Stomach (tissue), 8 donors: ENCODE measurements at regions not wholly inside any gene's neighbourhood (a gene's known extent, or its start where the extent isn't known, plus 50 kb on each side); places are given as distances from the start of the nearest gene placed in this dataset.

Experiments
- DNase-seq, 2 donors: peaks; one replicate each; pipeline versions ENCODE4 v3.0.0 to v3.0.0-alpha.2; 2013 to 2019
- H3K27ac ChIP-seq, 5 donors: fragments of 200-600 bp in 4 of 5; sonication (generic) in 4 of 5; one replicate each; pipeline ENCODE4 v1.5.1; 2013 to 2019; ENCODE audit warnings: mild to moderate bottlenecking in 1 of 5, moderate library complexity in 1 of 5
- H3K27me3 ChIP-seq, 3 donors: fragments of 200-600 bp; sonication (generic); one replicate each; pipeline ENCODE4 v1.5.1; 2017 to 2019; ENCODE audit warnings: mixed run types in 1 of 3
- H3K36me3 ChIP-seq, 4 donors: fragments of 200-600 bp; sonication (generic); 1 replicate in 3 of 4; 2 replicates in 1 of 4; pipeline ENCODE4 v1.5.1; 2016 to 2019
- H3K4me1 ChIP-seq, 4 donors: fragments of 200-600 bp; sonication (generic); one replicate each; pipeline ENCODE4 v1.5.1; 2016 to 2019
- H3K4me3 ChIP-seq, 4 donors: fragments of 200-600 bp; sonication (generic) in 3 of 4; one replicate each; pipeline ENCODE4 v1.5.1; 2016 to 2019; ENCODE audit warnings: mild to moderate bottlenecking in 1 of 4
- H3K9me3 ChIP-seq, 4 donors: fragments of 200-600 bp; sonication (generic); one replicate each; pipeline ENCODE4 v1.5.1; 2016 to 2019
- EP300 ChIP-seq: sonication (generic); formaldehyde crosslinking; IDR thresholded peaks from one replicate; pipeline ENCODE4 v1.6.1; 2017; ENCODE audit warnings: antibody characterized with exemption
- POLR2A ChIP-seq, 4 donors: fragments of 450-650 bp; IDR thresholded peaks; one replicate each; pipeline ENCODE4 v1.6.1; 2016; ENCODE audit warnings: antibody characterized with exemption in 4 of 4, control low read depth in 2 of 4, mild to moderate bottlenecking in 1 of 4, moderate library complexity in 1 of 4
- POLR2AphosphoS5 ChIP-seq, 3 donors: sonication (generic); formaldehyde crosslinking; IDR thresholded peaks; one replicate each; pipeline ENCODE4 v1.6.1; 2016; ENCODE audit warnings: antibody characterized with exemption in 3 of 3
- WGBS, 5 donors: extraction: QIAGEN DNeasy Blood & Tissue Kit in 3 of 5; methylation state at CpG; one replicate each; pipeline versions ENCODE4 v1.1.5 to v1.1.7; 2013 to 2018; 5-methylcytosine and 5-hydroxymethylcytosine counted together
- intact Hi-C: fragments of 100-400 bp; cut with DNase I; formaldehyde crosslinking; loops from one replicate; pipeline ENCODE4 v1.15.1; 2023; ENCODE audit warnings: low total_unique reads
- TF ChIP-seq, protein P1 (sequence below), 7 experiments: fragments of 450-650 bp in 4 of 7; fragments of 200-600 bp in 3 of 7; sonication (generic) in 3 of 7; IDR thresholded peaks; one replicate each; pipeline ENCODE4 v1.5.1; 2016 to 2019; ENCODE audit warnings: antibody characterized with exemption in 7 of 7, control low read depth in 2 of 7, mild to moderate bottlenecking in 1 of 7
- donor health status: healthy with polysubstance abuse.
- donor health status: Bipolar disorder and iron deficiency.
- donor health status: healthy.

DNA sequence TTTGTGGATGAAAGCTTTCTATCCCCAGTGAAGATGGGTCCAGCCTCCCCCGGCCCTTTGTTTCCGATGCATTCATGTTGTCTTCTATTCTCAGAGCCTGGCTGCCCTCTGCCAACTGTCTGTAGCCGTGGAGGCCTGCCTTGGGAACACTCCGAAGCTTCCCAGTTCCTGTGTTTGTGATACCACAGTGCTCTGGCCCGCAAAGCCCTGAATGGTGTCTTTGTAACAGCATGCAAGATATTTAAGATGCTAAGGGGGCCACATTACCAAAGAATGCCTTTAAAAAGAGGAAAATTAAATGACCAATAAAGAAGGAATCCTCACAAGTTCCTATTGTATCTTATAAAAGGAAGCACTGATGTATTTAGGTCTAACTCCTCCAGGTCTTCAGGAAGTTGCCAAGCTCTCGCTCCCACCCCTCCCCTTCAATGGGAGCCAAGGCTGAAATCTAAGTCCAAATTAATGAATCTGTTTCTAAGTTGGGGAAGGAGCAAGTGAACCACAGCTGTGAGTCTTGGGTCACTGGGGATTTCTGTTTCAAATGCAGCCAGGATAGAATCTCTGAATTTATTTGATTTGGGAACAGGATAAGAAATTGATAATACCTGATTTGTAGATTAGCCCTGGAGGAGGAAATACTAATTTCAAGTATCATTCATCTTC, 596.1 kb downstream of the QKI start:
- intact Hi-C loops, result no loop called here
- no peaks in the 10 kb centered on the region for H3K27me3 ChIP-seq
- no peak for TF ChIP-seq POLR2A (IDR thresholded peaks at IDR 0.05)
- TF ChIP-seq EP300, result no peak
- no peak for TF ChIP-seq POLR2AphosphoS5 (IDR thresholded peaks at IDR 0.05)
- TF ChIP-seq, protein P1, sequence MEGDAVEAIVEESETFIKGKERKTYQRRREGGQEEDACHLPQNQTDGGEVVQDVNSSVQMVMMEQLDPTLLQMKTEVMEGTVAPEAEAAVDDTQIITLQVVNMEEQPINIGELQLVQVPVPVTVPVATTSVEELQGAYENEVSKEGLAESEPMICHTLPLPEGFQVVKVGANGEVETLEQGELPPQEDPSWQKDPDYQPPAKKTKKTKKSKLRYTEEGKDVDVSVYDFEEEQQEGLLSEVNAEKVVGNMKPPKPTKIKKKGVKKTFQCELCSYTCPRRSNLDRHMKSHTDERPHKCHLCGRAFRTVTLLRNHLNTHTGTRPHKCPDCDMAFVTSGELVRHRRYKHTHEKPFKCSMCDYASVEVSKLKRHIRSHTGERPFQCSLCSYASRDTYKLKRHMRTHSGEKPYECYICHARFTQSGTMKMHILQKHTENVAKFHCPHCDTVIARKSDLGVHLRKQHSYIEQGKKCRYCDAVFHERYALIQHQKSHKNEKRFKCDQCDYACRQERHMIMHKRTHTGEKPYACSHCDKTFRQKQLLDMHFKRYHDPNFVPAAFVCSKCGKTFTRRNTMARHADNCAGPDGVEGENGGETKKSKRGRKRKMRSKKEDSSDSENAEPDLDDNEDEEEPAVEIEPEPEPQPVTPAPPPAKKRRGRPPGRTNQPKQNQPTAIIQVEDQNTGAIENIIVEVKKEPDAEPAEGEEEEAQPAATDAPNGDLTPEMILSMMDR (IDR thresholded peaks at IDR 0.05), result no peak
- no peaks in the 10 kb centered on the region for H3K4me1 ChIP-seq
- no peak overlapping the region for H3K27ac ChIP-seq
- no peaks in the 10 kb centered on the region for H3K9me3 ChIP-seq
- H3K4me3 ChIP-seq, result no peak overlapping the region
- peak in 1 of 2 donors; percentile 44 for DNase-seq
- 72 to 78% (median 77%) methylated on average over 6 of the region's 6 CpGs for WGBS, 5 donors
- H3K36me3 ChIP-seq, result no peaks in the 10 kb centered on the region

DNA sequence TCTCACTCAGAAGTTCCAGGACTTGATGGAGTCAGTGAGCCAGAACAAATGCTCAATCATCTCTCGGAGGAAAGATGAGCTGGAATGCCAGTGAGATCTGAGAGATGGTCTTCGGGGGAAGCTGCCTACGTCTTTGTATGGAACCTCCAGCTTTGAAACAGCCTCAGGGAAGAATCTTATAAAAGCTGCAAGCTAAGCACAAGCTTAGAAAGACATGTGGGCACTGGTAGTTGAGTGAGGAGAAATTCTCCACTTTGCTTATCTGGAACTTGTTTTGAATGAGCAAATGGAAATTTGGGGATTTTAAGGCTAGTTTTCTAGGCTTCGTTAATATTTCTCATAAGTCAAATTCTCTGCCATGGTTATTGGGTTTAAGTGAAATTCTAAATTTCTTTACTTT, 594.4 kb downstream of the QKI start:
- no peak for DNase-seq
- Histone ChIP-seq H3K27ac (no peak overlapping the region), H3K9me3 (no peaks in the 10 kb centered on the region), H3K4me1 (no peaks in the 10 kb centered on the region), H3K27me3 (no peaks in the 10 kb centered on the region), H3K4me3 (no peak overlapping the region), H3K36me3 (no peaks in the 10 kb centered on the region)
- intact Hi-C loops, result no loop called here
- TF ChIP-seq POLR2AphosphoS5 (IDR thresholded peaks at IDR 0.05) (no peak), POLR2A (IDR thresholded peaks at IDR 0.05) (no peak), EP300 (no peak)
- TF ChIP-seq, protein P1 (IDR thresholded peaks at IDR 0.05), result no peak
- WGBS, 5 donors, result 78 to 89% (median 84%) methylated on average over 4 of the region's 4 CpGs

DNA sequence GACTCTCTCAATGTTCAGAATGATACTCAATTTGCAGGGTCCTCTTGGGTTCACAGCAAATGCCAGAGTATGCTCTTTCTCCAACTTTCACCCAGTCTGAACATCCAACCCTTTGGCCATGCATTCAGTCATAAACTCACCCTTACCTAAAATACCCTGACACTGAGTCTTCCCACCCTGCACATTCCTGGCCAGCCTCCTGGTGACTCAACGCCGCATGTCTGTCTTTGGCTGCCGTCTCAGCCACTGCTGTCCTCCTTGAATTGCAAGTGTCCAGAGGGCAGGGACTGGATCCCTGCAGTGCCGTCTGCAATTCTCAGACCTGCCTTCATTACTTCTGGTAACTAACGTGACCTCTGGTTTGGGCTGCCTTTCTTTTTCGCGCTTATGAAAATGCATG, 593.4 kb downstream of the QKI start:
- H3K27me3 ChIP-seq, result no peaks in the 10 kb centered on the region
- H3K9me3 ChIP-seq, result no peaks in the 10 kb centered on the region
- WGBS, 5 donors, result 74 to 84% (median 81%) methylated on average over 7 of the region's 7 CpGs
- intact Hi-C loops, result no loop called here
- H3K4me1 ChIP-seq, result no peaks in the 10 kb centered on the region
- DNase-seq, result no peak
- no peak overlapping the region for H3K4me3 ChIP-seq
- H3K36me3 ChIP-seq, result no peaks in the 10 kb centered on the region
- TF ChIP-seq POLR2AphosphoS5 (IDR thresholded peaks at IDR 0.05) (no peak), POLR2A (IDR thresholded peaks at IDR 0.05) (no peak), EP300 (no peak)
- TF ChIP-seq, protein P1 (IDR thresholded peaks at IDR 0.05), result no peak
- no peak overlapping the region for H3K27ac ChIP-seq

DNA sequence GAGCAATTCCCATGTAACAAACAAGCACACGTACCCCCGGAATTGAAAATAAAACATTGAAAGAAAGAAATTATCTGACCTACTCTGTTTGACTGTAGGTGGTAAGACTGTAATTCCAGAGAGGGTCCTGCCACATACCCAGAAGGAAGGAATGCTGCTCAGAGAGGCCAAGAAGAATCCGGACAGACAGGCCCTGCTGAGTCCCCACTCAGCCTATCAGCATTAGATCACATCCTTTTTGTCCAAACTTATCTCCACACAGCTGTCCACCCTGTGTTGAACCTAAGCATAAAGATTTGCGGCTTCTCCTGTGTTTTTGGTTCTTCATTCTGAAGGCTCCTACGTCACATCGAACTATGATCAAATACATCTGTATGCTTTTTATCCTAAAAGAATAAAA, 591.9 kb downstream of the QKI start:
- no peaks in the 10 kb centered on the region for H3K4me1 ChIP-seq
- intact Hi-C loops, result no loop called here
- TF ChIP-seq POLR2A (IDR thresholded peaks at IDR 0.05) (no peak), POLR2AphosphoS5 (IDR thresholded peaks at IDR 0.05) (no peak), EP300 (no peak)
- TF ChIP-seq, protein P1 (IDR thresholded peaks at IDR 0.05), result no peak
- no peaks in the 10 kb centered on the region for H3K9me3 ChIP-seq
- no peak overlapping the region for H3K4me3 ChIP-seq
- no peak for DNase-seq
- 89 to 95% (median 90%) methylated on average over 6 of the region's 6 CpGs for WGBS, 5 donors
- H3K27ac ChIP-seq, result no peak overlapping the region
- H3K36me3 ChIP-seq, result no peaks in the 10 kb centered on the region
- H3K27me3 ChIP-seq, result no peaks in the 10 kb centered on the region
